Activated naive CD4-positive, alpha-beta T cell treated with anti-CD3 and anti-CD28 coated beads, Interleukin-2, amount 50 U/mL, for 72 hours (primary cell): ENCODE measurements at regions not wholly inside any gene's neighbourhood (a gene's known extent, or its start where the extent isn't known, plus 50 kb on each side); places are given as distances from the start of the nearest gene placed in this dataset.
A peak's percentile ranks its signal among the peaks of the same experiment; 100 is the strongest.

Source experiments
- ATAC-seq, 2 donors: fragments of 150-1000 bp; cut with Tn5 transposase; 2 replicates each; pipeline ENCODE4 v1.10.0; 2021; ENCODE audit warnings: mild to moderate bottlenecking in 2 of 2, moderate library complexity in 2 of 2
- DNase-seq, 2 donors: peaks; one replicate each; pipeline ENCODE4 v3.0.0; 2021 to 2022; ENCODE audit warnings: low spot score in 2 of 2
- H3K27ac Mint-ChIP-seq, 2 donors: one replicate each; pipeline ENCODE4 v1.8.0; 2022; ENCODE audit warnings: mild to moderate bottlenecking in 2 of 2, mixed read lengths in 2 of 2
- H3K36me3 Mint-ChIP-seq, 2 donors: one replicate each; pipeline ENCODE4 v1.8.0; 2022; ENCODE audit warnings: mixed read lengths in 2 of 2
- H3K9me3 Mint-ChIP-seq, 2 donors: one replicate each; pipeline ENCODE4 v1.8.0; 2022; ENCODE audit warnings: mixed read lengths in 2 of 2

DNA sequence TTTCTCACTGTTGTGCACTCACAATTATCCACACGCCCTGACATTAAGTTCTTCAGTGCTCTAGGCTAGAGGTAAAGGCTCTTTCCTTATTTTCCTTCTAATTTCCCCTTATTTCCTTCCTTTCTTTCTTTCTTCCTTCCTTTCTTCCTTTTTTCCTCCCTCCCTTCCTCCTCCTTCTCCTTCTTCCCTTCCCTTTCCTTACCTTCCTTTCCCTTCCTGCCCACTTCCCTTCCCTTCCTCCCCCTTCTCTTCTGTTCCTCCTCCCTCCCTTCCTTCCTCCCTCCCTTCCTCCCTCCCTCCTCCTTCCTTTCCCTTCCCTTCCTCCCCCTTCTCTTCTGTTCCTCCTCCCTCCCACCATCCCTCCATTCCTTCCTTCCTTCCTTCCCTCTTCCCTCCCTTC lies 317.0 kb upstream of the IRX1 start:
- peaks cover 5 to 18% of the 10 kb centered on the region in 2 donors for H3K9me3 Mint-ChIP-seq
- no peak for DNase-seq
- ATAC-seq: no peak
- H3K27ac Mint-ChIP-seq: no peak overlapping the region
- H3K36me3 Mint-ChIP-seq: no peaks in the 10 kb centered on the region

DNA sequence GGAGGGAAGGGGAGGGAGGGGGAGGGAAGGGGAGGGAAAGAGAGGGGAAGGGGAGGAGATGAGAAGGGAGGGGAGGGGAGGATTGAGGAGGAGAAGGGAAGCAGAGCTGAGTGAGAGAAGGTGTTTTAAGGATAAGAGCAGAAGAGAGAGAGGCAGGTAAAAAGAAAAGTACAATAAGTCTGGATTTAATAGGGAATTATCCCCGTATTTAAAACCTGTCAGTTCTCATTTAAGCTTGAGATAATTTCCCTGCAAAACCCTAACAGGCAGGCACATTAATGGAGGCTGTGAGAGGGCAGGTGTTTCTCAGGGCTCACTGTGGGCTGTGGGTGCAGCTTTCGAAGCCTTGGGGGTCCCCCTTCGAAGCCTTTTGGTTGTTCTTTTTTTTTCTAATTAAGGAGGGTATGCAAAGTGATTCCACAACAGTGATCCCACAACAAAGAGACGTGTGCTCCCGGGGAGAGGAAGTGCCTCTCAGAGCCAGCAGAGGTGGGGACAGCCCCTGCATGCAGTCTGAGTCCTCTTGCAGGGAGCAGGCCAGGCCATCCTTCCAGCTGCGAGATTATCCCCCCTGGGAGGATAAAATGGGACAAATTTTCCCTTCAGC lies 317.9 kb upstream of the IRX1 start:
- DNase-seq (no peak), ATAC-seq (peak; percentile 88 to 96)

DNA sequence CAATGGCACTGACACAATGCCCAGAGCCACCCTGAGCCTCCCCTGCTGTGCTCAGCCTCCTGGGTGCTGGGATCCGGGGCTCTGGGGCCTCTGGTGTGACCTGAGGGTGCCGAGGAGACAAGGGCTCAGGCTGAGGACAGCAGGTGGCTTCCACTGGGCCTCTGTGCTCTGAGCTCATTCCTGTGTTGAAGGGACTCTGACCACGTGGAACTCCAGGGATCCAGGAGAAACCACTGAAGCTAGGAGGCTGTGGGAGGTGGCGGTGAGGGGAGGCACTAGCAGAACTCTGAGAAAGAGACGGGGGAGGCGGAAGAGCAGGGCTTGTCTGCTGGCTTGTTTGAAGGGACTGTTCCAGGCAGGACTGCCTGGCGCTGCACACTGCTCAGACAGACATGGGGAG lies 318.7 kb upstream of the IRX1 start:
- DNase-seq: no peak
- Mint-ChIP-seq H3K36me3 (no peaks in the 10 kb centered on the region), H3K9me3 (peaks cover 5 to 14% of the 10 kb centered on the region in 2 donors), H3K27ac (no peak overlapping the region)
- ATAC-seq: no peak

More for the DNA sequence above, 317.9 kb upstream of the IRX1 start:
- no peak overlapping the region for H3K27ac Mint-ChIP-seq
- H3K9me3 Mint-ChIP-seq: peaks cover 5 to 18% of the 10 kb centered on the region in 2 donors
- no peaks in the 10 kb centered on the region for H3K36me3 Mint-ChIP-seq

DNA sequence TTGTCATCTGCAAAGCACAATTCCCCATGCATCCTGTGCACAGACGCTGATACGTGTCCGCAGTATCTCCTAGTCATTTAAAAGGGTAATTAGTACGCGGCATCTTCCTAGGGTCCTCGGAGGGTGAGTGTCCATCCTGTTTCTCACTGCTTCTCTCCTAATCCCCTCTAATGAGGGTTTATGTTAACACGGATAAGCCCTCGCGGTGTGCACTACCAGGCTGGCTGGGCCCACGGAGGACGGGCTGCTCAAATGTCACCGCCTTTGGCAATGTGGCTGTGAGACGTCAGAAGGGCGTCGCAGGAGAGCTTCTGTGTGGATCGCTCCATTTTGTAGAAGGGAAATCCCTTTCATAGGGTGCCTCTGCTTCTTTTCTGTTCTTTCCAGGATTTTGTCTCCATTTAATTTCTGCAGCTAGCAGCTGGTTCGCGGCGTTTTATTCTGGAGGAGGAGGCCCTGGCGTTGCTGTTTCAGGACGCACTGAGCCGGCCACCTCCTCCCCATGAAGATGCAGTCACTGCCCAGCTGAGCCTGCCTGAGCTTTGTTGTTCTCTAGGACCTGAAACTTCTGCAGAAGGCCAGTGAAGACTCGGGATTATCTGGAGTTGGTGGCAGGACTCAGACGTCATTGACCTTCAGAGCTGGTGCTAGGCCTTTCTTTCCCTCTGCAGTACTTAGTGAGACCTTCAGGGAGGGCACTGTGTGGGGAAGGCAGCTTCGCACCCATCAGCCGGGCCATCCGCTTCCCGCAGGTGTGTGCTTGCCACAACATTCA lies 326.1 kb upstream of the IRX1 start:
- DNase-seq: no peak
- peaks cover 2 to 7% of the 10 kb centered on the region in 2 donors for H3K9me3 Mint-ChIP-seq
- H3K36me3 Mint-ChIP-seq: no peaks in the 10 kb centered on the region
- ATAC-seq: no peak
- H3K27ac Mint-ChIP-seq: no peak overlapping the region

DNA sequence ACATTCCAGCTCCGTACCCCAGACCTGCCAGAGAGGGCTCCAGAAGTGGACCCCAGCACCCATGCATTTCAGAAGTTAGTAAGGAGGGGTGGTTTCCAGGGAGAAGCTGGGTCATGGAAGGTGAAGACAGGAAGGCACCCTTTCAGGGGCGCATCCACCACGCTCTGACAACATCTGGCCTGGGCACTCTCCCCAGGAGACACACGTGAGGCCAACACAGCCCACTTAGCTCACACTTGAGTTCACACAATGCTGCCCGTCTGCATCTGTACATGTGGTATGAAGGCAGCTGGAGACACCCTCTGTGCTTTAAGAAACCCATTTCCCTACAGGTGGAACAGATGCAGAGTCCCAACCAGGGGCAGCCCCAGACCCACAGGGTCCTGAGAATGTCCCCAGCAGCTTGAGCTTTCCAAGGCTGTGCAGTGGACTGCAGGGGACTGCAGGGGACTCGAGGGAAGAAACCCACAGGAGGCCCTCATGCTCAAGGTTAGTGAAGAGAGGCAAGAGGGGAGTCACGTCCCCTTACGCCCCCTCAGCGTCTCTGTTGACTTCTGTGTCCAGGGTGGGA lies 326.8 kb upstream of the IRX1 start:
- Mint-ChIP-seq H3K9me3 (peaks cover 0 to 4% of the 10 kb centered on the region in 2 donors), H3K36me3 (no peaks in the 10 kb centered on the region), H3K27ac (no peak overlapping the region)
- DNase-seq (no peak), ATAC-seq (no peak)

DNA sequence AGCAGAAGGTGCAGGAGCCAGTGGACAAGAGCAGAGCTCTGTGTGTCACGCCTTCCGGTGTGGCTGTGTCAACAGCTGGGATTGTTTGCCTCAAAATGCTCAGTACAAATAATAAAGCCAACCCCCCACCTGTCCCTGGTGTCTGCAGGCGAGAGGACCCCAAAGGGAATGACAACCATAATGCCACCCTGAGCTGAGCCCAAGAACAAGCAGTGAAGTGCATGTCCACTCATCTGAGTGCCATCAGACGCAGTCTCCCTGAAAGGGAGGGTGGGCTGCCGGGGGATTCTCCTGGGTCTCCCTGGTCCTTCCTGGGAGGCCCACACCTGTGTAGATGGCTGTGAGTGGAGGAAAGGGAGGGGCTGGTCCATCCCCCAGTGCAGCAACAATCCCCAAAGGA lies 328.8 kb upstream of the IRX1 start:
- no peak for DNase-seq
- Mint-ChIP-seq H3K27ac (no peak overlapping the region), H3K36me3 (no peaks in the 10 kb centered on the region), H3K9me3 (peaks cover 5 to 6% of the 10 kb centered on the region in 2 donors)
- ATAC-seq: no peak

DNA sequence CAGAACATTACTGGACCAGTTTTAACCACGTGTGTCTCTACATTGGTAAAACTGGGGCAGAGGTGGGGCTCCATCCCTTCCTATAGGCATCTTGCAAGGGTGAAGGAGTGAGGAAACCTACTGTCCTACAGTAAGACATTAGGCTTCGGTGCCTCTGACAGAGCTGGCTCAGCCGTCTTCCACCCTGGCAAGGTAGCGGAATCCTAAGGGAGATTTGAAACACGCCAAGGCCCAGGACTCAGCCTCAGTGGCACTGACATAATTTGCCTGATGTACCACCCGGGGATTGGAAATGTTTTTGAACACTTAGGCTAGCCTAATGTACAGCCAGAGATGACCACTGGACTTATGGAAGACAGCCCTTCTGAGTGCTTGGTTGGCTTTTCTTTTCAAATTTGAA lies 329.7 kb upstream of the IRX1 start:
- Mint-ChIP-seq H3K9me3 (peaks cover 13 to 15% of the 10 kb centered on the region in 2 donors), H3K36me3 (no peaks in the 10 kb centered on the region), H3K27ac (no peak overlapping the region)
- no peak for ATAC-seq
- DNase-seq: no peak

DNA sequence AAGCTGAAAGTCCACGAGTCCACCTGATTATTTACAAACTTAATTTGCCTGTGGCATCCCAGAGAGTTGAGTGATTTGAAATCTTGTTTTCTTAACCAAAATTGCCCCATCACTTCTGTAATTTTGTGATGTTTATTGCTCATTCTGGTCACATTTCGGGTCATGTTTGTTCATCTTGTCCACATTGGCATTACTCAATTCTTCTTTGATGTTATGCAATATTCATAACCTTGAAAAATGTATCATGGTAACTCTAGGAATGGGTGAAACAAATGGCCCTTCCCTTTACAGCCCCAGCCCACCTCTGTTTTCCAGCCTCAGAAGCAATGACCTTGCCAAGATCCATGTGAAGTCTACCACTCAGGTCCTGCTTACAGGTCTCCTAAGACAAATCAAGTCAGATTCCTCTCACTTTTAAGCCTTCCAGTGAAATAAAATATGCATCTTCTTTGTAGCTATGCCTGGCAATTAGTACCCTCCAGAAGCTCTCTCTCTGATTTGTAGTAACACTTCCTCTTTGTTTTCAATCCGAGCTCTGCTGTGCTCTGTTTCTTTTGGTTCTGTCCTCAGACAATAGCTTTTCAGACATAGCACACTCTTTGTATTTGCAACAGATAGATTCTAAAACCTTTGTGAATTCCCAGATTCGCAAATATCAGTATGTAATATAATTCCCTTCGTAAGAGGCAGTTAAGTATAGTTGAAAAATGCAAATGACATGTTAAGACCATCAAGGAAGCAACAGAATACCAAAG lies 330.3 kb upstream of the IRX1 start:
- DNase-seq: no peak
- H3K27ac Mint-ChIP-seq: no peak overlapping the region
- ATAC-seq: no peak
- H3K36me3 Mint-ChIP-seq: peaks cover 0 to under 1% of the 10 kb centered on the region in 2 donors
- H3K9me3 Mint-ChIP-seq: peaks cover 15 to 19% of the 10 kb centered on the region in 2 donors

DNA sequence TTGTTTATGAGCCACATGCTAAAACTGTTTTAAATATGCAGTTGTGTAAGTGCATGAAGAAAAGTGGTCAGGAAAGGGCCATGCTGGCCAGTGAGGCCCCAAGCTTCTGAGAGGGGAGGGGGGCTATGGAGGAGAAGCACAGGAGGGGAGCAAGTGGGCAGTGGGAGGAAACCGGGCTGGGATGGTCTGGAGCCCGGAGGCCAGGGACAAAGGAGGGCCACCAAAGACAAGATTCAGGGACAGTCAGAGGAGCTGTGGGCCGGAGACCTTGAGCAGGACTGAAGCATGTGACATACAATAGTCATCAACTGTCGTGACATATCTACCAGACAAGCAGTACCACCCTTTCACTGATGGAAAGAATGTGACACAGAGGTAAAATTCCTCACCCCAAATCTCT lies 333.2 kb upstream of the IRX1 start:
- ATAC-seq: no peak
- H3K9me3 Mint-ChIP-seq: peaks cover 15 to 28% of the 10 kb centered on the region in 2 donors
- DNase-seq: no peak
- H3K27ac Mint-ChIP-seq: no peak overlapping the region
- peaks cover 0 to 4% of the 10 kb centered on the region in 2 donors for H3K36me3 Mint-ChIP-seq

DNA sequence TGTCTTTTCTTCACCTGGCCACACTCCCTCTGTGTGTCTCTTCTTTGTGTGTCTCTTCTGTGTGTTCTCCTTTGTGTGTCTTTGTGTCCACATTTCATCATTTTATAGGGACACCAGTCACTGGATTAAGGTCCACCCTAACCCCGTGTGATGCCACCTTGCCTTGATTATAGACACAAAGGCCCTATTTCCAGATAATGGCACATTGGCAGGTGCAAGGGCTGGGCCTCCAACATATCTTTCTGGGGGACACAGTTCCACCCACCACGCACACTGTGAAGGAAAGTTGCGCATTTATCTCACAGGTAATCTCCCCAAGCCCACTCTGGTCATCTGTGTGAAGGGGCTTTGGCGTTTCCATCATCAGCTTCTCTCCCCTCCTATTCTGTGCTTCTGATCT lies 334.6 kb upstream of the IRX1 start:
- peaks cover 0 to 4% of the 10 kb centered on the region in 2 donors for H3K36me3 Mint-ChIP-seq
- DNase-seq (no peak), ATAC-seq (no peak)
- H3K27ac Mint-ChIP-seq: no peak overlapping the region
- peaks cover 15 to 28% of the 10 kb centered on the region in 2 donors for H3K9me3 Mint-ChIP-seq

DNA sequence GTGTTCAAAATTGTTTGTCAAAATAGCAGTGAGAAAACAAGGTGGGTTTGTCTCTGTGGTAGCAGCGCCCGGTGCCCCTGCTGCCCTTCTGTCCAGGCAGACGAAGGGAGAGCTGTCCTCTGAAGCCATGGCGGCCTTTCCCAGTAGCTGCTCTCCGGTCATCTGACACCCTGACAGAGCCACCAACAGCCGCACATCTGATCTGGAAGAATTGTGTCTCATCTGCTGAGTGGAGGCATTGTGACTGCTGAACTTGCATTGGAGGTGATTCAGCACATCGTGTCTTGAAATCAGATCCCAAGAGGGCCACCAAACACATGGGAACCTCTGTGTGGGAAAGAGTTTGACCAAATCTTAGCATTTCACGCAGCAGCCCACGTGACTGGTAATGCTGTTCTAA lies 337.6 kb upstream of the IRX1 start:
- no peak overlapping the region for H3K27ac Mint-ChIP-seq
- no peak for ATAC-seq
- no peak for DNase-seq
- peaks cover 15 to 28% of the 10 kb centered on the region in 2 donors for H3K9me3 Mint-ChIP-seq
- peaks cover 0 to 4% of the 10 kb centered on the region in 2 donors for H3K36me3 Mint-ChIP-seq

DNA sequence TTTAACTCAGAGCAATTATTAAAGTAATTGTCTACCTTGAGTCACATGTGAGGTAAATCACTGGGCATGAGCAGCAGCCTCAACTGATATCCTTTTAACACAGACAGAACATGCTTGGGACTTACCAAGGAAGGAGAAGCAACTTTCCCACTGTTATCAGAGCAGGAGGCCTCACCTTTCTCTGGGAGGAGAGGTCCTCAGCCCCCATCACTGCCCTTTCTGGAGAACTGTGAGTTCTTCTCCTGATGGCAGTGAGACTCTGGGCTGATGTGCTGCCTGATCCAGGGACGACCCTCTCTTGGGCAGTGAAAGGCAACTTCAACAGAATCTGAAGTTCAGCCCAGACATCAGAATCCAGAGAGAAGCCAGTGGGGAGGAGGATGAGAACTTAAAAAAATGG lies 343.4 kb upstream of the IRX1 start:
- ATAC-seq (no peak), DNase-seq (no peak)
- no peak overlapping the region for H3K27ac Mint-ChIP-seq
- peaks cover 0 to 14% of the 10 kb centered on the region in 2 donors for H3K36me3 Mint-ChIP-seq
- peaks cover 6 to 20% of the 10 kb centered on the region in 2 donors for H3K9me3 Mint-ChIP-seq

DNA sequence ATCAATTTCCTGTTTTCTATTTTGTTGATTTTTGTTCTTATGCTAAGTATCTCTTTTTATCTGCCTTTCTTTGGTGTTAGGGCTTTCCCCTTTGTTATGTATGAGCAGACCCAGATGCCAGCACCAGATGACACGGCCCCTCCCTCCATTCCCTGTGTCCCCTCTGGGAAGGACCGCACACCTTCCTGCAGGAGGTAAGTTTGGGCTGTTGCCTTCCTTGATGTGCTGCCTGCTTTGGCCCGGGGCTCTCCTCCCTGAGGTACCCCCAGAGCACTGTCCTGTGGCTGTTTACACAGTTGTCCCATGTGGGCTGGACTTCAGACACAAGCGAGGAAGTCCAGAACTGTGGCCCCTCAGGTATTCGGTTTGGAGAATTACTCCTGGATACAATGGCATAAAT lies 343.8 kb upstream of the IRX1 start:
- H3K36me3 Mint-ChIP-seq: peaks cover 0 to 14% of the 10 kb centered on the region in 2 donors
- no peak for DNase-seq
- no peak overlapping the region for H3K27ac Mint-ChIP-seq
- ATAC-seq: no peak
- peaks cover 6 to 20% of the 10 kb centered on the region in 2 donors for H3K9me3 Mint-ChIP-seq

DNA sequence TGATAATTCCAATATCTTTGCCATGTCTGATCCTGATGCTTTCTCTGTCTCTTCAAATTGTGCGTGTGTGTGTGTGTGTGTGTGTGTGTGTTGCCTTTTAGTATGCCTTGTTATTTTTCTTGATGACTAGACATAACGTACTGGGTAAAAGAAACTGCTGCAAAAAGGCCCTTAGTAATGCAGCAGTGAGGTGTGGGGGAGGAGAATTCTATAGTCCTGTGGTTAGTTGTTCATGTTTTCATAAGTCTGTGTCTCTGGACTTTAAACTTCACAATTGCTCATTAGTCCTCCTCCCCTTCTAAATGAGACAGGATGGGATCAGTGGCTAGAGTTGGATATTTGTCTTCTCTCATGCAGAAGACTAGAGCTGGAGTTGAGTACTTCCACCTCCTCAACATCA lies 346.2 kb upstream of the IRX1 start:
- Mint-ChIP-seq H3K36me3 (peaks cover 0 to 14% of the 10 kb centered on the region in 2 donors), H3K9me3 (peaks cover 6 to 21% of the 10 kb centered on the region in 2 donors), H3K27ac (no peak overlapping the region)
- ATAC-seq (no peak), DNase-seq (no peak)

DNA sequence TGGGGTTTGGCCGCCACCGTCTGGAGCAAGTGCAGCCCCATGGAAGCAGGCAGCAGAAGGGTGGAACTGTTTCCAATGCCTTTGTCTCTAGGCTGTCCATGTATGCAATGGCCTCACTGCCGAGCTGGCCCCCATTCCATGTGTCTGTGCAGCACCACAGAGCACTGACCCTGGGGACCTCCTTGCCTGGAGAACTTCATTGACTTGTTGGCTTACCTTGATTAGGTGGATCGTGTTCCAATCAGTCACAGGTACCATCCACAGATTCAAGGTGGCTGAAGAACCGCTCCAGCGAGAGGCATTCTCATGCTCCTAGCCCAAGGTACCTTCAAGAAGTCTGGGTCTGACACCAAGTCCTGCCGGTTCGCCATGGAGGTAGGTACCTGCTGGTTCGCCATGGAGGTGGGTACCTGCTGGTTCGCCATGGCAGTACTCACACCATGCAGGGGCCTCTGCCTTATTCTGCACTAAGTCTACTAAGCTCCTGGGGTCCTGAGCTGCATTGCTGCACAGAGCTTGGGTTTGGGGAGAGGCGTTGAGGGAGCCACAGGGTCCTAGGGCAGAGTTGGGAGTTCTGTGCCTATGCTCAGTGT lies 358.3 kb upstream of the IRX1 start:
- no peak for ATAC-seq
- Mint-ChIP-seq H3K27ac (no peak overlapping the region), H3K9me3 (peaks cover 3 to 13% of the 10 kb centered on the region in 2 donors), H3K36me3 (peaks cover 0 to 4% of the 10 kb centered on the region in 2 donors)
- no peak for DNase-seq

DNA sequence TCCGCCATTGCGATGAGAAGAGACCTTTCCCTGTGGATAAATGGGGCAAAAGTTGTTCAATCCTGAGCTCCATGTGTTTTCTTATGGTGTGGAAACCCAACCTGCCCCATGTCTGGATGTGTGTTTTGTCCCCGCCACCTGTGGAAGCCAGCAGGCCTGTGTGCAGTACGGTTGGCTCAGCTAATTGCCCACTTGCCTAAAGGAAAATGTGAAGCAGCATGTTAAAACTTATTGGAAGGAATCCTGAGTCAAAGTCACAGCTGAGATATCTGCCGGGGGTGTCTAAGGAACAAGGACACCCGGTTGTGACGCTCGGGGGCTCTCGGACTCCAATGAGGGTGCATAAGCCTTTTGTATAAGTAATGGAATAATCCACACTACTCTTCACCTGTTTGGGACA lies 361.1 kb upstream of the IRX1 start:
- peaks cover 3 to 6% of the 10 kb centered on the region in 2 donors for H3K9me3 Mint-ChIP-seq
- H3K36me3 Mint-ChIP-seq: peaks cover 0 to 4% of the 10 kb centered on the region in 2 donors
- H3K27ac Mint-ChIP-seq: no peak overlapping the region
- ATAC-seq: no peak
- no peak for DNase-seq

DNA sequence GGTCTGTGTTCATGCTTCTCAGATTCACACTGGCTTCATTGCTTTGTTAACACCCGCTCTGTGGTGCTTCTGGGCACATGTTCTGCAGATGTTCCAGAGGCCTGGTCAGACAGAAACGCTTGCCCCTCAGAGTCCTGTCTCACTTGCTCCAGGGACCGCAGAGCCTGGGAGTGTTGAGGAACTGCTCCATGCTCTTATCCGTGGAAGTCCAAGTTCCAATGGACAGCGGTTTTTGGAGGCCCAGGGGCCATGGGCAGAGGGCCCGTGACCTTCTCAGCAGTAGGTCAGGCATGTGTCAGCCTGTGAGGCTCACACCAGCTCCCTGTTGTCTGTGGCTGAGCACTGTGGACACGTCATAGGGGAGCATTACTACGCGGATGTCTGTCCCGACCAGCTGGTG lies 364.7 kb upstream of the IRX1 start:
- Mint-ChIP-seq H3K36me3 (no peaks in the 10 kb centered on the region), H3K27ac (no peak overlapping the region), H3K9me3 (peaks cover under 1 to 3% of the 10 kb centered on the region in 2 donors)
- DNase-seq (no peak), ATAC-seq (no peak)
